GM12892 (cell line): ENCODE measurements at regions not wholly inside any gene's neighbourhood (a gene's known extent, or its start where the extent isn't known, plus 50 kb on each side); places are given as distances from the start of the nearest gene placed in this dataset.

Experiments
- POLR2A ChIP-seq: IDR thresholded peaks from 2 replicates; pipeline ENCODE4 v1.6.1; 2011; ENCODE audit warnings: low read depth, low read length, control low read depth
- POLR2AphosphoS5 ChIP-seq: IDR thresholded peaks from 2 replicates; pipeline ENCODE4 v1.6.1; 2011; ENCODE audit warnings: low read depth, low read length, control low read depth
- TAF1 ChIP-seq: IDR thresholded peaks from 2 replicates; pipeline ENCODE4 v1.6.1; 2011; ENCODE audit warnings: low read depth, mild to moderate bottlenecking, control low read depth, low read length, borderline replicate concordance

- TF ChIP-seq POLR2A (no peak), TAF1 (no peak), POLR2AphosphoS5 (no peak)
These were observed 208.2 kb upstream of the SGO1 start for GRCh38 chr3:20394243-20394642.
